ENCODE measurements at regions not wholly inside any gene's neighbourhood (a gene's known extent, or its start where the extent isn't known, plus 50 kb on each side); places are given as distances from the start of the nearest gene placed in this dataset.

GRCh38 chr1:87787551-87787950 lies 458.9 kb downstream of the LMO4 start:
- no peak for TF ChIP-seq CTCF (IDR thresholded peaks at IDR 0.05)
- no peak for TF ChIP-seq POLR2A (IDR thresholded peaks at IDR 0.05)
